GM21390 (cell line): ENCODE measurements at regions not wholly inside any gene's neighbourhood (a gene's known extent, or its start where the extent isn't known, plus 50 kb on each side); places are given as distances from the start of the nearest gene placed in this dataset.

ENCODE experiments used
- ATAC-seq: cut with Tn5 transposase; IDR thresholded peaks from one replicate; pipeline ENCODE4 v1.9.1; 2021; ENCODE audit not compliant: unreplicated experiment

DNA sequence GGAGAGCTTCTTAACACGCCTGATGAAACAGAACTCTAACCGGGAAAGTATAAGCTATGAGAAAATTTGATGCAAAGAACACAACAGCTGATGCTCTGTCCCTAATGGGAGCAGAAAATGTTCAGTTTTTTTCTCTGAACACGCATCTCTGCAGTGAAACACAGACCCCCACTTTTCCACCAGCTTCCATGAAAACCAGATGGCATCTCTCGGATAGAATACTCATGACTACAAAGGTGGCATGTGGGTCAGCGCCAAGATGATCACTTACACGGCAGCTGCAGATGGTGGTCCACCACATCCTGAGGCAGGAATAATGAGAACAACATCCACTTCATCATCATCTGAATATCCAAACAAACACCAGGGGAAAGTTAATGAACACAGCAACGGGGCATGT, 85.2 kb upstream of the CNR1 start:
- ATAC-seq, result no peak

DNA sequence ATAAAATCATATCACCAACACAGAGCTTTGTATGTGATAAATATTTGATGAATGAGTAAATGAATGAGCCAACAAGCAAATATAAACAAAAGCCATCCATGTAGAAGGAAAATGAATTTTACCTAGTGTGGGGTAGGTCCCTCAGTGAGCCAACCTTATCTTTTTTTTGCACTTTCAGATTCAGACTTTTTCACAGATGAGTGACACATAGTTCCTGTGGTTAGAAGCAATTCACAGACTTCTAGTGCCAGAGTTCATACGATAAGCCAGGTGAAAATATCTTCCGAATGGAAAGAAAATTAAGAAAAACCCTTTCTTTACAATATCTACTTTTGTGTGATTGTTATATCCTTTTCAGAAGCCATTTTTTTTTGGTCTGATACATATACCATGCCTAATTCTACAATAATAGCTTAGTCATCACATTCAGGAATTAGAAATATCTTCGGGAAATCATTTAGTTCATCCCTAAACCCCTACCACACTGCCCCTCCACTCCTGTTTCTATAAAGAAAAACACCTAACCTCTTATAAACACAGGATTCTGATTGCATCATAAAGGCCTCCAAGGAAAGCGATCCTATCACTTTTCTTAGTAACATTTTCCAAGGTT, 82.7 kb upstream of the CNR1 start:
- no peak for ATAC-seq

DNA sequence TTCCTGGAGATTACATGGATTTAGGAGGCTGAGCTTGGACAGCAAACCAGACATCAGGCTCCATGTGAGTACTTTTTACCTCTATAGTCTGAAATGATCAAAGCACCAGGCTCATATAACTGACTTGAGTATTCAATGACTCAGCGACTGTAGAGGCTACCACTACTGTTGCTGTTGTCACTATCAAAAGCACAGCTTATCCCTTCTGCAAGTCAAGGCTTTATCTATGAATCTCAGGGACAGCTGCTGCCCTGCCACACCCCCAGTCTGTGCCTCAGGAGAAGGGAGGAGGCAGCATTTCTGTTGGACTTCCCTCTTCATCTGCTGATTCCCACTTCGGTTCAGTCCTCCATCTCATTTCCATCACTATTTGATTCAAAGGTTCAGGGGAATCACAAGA, 80.5 kb upstream of the CNR1 start:
- ATAC-seq, result no peak

DNA sequence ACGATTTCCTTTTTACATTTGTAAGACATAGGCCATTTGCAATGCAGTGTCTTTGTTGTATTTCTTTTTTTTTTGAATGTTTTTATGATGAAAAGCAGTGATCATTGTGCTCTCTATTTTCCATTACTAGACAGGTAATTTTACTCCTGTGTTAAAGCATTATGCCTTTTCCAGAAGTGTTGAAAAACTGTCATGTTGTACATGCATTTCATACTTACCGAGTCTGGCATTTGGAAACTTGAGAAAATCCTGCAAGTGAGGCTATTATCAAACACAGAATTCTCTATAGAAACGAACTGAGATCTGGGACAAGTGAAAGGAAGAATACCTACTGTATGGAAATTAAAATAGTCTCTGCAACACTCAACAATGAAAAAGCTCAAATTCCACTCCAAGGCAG, 78.6 kb upstream of the CNR1 start:
- ATAC-seq, result no peak

DNA sequence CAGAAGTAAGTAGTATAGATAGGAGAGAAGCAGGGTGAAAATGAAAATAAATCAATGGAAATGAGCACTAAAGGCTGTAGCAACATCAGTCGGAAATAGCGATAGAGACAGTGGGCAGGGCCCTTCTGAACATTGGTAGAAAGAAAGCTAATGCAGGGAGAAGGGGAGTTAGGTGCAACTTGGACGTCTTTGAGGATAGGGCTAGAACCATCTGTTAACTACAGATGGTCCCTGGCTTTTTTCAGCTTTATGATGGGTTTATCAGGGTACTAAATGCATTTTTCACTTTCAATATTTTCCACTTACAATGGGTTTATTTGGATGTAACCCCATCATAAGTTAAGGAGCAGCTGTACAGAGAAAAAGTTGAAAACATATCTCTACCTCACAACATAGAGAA, 72.8 kb upstream of the CNR1 start:
- no peak for ATAC-seq

DNA sequence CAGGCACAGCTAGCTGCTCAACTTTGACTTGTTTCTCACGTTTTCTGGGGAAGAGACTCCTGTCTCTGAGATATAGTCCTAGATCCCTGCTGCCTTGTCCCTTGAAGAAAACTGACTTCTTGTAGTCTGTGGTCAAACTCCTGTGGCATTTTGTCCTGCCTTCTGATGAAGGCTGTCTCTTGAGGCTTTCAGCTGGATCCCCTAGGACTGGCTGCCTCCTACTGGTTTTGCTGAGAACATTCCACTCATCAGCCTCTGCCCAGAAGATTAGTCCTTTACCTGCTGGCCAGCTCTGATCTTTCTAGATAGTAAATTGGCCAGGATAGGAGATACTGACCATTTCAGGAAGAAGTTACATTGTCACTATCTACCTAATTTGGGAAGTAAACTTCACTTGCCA, 71.9 kb upstream of the CNR1 start:
- ATAC-seq, result no peak

DNA sequence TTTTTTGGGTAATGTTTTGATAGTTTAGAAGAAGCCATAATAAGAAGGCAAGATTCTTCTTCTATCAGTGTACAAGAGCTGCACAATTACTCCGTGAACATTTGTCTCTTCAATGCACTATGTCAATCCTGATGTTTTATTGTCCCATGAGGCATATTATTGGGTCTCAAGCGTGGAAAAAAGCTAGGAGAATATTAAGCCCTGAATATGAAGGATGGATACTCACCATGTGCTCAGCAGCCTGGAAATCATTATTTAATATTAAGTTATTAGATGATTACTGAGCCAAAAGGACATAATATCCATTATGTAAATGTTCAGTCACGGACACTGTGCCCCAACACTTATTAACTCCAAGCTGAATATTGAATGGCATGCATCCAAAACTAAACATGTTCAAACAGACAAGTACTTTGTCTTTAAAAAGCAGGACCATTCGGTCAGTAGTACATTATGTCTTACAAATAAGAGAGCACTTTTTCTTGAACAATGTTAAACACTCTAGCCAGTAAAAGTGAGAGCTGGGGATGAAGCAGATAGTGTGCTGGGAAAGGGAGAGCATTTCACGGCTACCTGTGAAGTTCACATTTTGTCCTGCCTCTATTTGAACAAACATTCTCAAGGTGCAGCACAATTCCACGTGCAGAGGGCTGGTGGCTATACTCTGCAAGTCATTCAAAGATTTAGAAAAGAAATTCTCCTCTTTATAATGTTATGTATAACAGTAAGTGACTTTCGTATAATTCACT, 70.6 kb upstream of the CNR1 start:
- no peak for ATAC-seq

DNA sequence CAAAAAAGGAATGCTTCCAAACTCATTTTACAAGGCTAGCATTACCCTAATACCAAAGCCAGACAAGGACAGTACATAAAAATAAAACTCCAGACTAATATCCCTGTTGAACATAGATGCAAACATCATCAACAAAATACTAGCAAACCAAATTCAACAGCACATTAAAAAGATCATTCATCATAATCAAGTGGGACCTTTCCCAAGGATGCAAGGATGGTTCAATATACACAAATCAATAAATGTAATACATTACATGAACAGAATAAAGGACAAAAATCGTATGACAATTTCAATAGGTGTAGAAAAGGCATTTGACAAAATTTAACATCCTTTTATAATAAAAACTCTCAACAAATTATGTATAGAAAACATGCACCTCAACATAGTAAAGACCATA, 66.6 kb upstream of the CNR1 start:
- no peak for ATAC-seq

DNA sequence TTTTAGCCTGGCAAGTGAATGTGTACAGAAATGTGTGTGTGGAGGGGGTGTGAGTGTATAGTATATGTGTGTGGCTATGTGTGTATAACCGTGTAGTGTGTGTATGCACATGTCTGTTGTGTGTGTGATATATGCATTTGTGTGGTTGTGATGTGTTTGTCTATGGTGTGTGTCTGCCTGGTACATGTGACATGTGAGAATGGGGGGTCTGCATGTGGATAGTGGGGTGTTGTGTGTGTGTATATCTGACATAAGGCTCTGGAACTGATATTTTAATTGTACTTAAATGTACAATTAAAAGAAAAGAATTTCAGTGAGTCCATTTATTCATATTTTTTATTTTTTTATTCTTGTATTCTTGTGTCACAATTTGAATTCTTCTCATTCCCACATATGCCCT, 57.2 kb upstream of the CNR1 start:
- ATAC-seq, result no peak

DNA sequence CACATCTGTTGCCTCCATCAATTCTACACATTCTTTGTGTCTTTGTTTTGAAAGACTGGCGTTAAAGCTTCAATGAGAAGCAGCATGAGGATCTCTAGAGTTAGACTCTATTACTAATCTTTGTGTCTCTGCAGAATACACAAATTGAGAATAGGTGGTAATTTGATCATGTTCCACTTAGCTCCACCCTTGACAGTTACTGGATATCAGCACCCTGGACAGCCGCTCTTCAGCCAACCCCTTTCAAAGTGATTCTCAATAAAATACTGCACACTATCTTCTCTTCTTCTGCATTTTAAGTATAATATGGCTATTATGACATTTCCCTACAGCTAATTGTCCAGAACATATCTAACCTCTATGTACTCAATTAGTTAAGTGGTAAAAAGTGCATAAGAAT, 54.3 kb upstream of the CNR1 start:
- ATAC-seq, result no peak

DNA sequence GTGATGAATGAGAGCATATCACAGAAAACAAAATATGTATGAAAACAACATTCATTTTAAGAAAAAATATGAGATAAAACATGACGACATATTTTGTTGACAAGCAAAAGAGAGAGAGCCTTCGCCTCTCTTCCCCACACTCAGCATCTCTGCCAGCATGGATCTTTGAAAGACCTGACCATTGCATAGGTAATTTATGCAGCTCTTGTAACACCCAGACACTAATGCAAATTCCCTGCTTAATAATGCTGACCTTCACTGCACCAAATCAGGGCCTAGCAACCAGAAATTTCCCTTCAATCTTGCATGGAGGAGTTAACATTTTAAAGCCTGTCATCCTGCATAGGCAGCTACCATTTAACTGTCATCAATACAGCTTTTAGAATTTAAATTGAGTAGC, 50.0 kb upstream of the CNR1 start:
- ATAC-seq, result no peak
